HT1080 (cell line): ENCODE measurements at regions not wholly inside any gene's neighbourhood (a gene's known extent, or its start where the extent isn't known, plus 50 kb on each side); places are given as distances from the start of the nearest gene placed in this dataset.
"Not testable (repeated sequence)": the region's sequence is repeated elsewhere in the genome, so short reads cannot be mapped to it uniquely, and the experiment has no call there.

ENCODE experiments used
- DNase-seq: peaks from one replicate; pipeline ENCODE4 v3.0.0-alpha.2; 2015; ENCODE audit warnings: low read depth

DNA sequence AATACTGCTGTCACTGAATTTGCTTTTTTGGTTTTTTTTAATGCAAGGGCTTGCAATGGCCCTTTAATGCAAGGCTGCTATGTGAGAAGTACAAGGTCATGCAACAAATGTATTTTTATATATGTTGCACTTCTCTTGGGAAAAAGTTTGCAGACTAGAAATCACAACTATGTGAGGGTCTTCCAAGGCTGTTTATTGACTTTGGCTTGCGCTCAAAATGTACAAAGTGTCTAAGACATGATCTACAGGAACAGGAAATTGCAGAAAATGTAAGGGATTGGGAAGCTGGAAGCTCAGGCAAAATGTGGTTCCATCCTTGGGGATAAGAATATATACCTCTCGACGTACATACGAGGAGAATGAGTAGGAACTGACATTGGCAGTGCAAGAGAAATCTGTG lies 92.2 kb upstream of the F13A1 start:
- DNase-seq = no peak

DNA sequence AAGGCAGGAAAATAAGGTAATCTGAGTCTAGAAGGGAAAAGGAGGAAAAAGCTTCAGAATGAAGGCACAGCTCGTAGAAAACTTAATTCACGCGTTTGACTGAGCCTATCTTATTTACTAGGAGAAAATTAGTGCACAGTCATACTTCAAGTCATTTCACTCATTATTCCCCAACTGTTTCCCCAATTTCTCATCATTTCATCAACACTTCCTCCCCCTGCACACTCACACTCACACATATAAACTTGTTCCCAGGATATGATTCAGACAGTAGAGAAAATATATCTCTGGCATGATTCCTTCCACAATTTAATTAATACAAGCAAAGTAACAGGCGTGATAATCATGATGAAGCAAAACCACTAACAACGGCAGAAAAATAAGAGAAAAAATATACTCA lies 94.5 kb upstream of the F13A1 start:
- DNase-seq = no peak

DNA sequence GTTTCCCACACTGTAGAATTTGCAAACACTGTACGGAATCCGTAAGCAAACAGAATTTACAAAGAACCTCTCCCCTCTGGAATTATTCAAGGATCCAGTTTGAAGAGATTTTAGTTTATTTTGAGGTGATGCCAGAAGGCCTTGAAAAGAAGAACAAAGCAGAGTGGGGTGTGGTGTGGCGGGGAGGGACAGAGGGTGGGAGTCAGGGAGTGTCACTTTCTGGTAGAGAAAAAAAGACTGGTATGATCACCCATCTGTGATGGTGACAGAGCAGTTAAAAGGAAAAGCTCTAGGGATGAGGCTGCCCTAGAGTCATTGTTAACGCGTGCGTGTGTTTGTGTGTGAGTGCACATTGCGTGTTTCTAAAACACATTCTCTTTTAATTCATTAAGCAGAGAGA lies 97.0 kb upstream of the F13A1 start:
- no peak for DNase-seq

DNA sequence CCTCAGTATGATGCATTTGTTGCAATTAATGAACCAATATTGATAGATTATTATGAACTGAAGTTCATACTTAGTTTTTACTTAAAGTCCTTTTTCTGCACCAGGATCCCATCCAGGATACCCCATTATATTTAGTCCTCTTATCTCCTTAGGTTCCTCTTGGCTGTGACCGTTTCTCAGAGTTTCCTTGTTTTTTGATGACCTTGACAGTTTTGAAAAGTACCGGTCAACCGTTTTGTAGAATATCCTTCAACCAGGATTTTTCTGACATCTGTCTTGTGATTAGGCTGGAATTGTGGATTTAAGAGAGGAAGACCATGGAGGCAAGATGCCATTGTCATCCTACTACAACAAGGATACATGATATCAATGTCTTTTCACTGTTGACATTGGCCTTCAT lies 98.0 kb upstream of the F13A1 start:
- no peak for DNase-seq

DNA sequence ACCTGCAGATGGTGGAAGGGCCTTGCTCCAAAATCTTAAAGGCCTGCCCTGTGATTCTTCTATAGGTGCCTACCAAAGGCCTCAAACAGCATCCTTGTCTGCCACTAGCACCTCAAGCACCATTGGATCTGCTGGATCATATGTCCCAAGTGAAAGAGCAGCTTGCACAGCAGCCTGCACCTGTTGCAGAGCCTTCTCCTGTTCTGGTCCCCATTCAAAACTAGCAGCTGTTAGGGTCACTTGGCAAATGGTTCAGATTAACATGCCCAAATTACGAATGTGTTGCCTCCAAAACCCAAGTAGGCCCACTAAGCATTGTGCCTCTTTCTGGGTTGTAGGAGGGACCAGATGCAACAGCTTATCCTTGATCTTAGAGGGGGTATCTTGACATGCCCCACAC lies 99.6 kb upstream of the F13A1 start:
- no peak for DNase-seq

DNA sequence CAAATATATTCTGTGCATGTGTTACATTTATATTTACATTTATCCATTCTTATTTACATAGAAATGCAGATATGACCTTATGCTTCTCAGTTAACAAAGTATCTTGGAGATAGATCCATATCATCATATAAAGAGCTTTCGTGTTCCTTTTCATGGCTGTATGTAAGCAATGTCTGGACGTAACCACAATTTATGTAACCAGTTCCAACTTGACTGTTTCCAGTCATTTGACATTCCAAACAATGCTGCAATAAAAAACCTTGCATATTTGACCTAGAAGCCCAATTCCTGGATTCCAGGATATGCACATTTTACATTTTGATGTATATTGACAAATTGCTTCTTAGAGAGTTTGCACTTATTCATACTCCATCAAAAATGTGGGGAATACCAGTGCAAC lies 113.7 kb upstream of the F13A1 start:
- DNase-seq = no peak

DNA sequence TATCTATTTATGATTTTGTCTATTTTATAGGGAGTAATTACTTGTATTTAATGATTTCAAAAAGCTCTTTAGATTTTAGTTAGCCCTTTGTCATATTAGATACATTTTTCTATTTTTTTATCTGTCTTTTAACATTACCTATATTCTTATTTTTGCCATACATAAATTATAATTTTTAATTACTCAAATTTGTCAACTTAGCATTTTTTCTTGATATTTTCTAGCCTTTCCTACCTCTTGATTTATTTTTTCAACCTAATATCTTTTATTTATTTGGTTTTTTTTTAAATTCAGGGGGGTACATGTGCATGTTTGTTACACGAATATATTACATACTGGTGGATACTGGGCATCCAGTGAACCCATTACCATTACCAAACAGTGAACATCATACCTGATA lies 114.3 kb upstream of the F13A1 start:
- DNase-seq = no peak

DNA sequence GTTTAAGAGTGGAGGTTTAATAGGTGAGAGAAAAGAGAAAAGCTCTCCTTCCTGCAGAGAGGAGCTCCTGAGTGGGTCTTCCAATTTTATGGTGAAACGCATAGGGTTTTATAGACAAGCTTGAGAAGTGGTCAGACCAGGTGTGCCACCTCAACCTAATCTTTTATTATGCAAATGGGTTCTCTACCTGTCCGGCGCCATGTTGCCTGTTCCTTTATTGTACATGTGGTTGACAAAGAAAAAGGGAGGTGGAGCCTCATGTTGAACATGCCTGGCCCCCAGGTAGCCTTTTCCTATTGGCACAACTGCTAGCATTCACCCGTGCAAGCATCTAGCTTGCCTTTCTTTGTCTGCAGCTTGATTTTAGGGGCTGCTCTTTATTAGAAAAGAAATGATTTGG lies 115.9 kb upstream of the F13A1 start:
- no peak for DNase-seq

DNA sequence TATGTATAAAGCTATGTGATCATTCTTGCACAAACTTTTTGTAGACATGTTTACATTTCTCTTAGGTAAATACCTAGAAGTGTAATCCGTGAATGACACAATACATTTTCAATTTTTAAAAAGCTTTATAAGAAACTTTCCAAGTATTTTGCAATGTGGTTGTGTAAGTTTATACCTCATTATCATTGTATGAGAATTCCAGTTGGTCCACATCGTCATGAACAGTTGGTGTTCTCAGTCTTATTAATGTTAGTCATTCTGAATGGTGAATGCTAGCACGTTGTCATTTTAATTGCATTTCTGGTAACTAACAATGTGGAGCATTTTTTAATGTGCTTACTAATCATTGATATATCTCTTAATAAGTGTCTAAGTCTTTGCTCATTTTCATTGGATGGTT lies 116.5 kb upstream of the F13A1 start:
- no peak for DNase-seq

DNA sequence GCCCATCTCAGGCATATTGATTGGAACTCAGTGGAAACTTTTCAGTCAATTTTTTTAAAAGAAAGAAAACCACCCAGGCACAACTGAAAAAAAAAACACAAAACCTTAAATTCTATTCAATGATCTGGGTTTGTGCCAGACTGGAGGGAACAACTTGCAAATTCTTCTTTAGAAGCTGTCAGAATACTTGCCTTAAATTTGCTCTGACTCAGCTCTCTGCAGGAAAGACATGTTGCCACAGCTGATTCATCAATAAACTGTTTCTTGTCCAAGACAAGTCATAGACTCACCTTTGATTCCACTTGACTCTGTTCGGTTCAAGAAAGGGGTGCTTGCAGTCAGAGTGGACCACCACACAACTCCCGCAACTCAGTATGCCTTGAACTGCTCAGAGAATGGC lies 117.8 kb upstream of the F13A1 start:
- DNase-seq = no peak

DNA sequence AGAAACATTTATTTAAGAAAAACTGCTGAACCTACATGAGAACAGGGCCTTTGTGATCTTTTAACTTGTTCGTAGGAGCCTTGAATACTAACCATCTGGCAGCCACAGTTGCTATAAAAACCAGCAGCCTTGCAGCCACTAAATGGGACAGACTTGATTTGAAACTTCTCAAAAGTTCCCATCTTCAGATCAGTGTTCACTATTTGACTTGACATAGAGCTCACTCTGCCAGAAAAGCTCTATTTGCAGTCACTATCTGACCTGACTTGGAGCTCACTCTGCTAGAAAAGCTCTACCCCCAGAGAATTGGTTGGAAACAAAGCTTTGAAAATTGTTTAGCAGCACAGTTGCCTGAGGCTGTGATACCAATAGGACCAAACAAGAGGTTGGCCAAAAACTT lies 119.3 kb upstream of the F13A1 start:
- no peak for DNase-seq

DNA sequence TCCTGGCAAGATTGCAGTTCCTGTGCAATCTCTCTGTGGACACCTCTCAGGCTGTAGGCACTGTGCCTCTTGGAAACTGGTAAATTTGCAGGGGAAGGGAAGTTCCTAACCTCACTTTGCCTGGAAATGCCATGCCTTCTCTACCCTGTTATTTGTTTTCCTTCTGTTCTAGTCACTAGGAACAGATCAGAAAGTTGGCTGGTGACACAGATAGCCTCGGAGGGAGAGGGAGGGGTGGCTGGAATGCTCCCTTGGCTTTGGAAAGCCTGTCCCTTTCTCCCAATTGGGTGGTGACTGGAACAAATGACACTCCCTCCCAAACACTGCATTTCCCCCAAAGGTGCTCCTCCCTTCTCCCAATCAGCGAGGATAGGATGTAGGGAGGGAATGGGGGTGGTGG lies 131.5 kb upstream of the F13A1 start:
- no peak for DNase-seq

DNA sequence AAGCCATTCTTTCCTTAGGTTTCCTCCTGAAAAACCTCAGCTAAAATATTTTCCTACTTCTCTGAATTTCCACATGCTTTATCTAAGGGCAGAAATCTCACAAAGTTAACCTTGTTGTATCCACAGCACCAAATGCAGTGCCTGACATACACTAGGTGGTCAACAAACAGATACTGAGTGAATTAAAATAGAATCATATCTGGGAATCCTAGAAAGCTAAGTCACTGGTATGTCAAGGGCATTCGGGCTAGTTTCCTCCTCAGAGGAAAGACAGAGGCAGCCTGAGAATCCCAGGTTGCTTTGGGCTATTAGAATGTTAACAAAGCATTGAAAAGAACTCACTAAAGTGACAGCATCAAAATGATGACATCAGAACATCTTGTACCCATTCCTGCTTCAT lies 132.7 kb upstream of the F13A1 start:
- no peak for DNase-seq

DNA sequence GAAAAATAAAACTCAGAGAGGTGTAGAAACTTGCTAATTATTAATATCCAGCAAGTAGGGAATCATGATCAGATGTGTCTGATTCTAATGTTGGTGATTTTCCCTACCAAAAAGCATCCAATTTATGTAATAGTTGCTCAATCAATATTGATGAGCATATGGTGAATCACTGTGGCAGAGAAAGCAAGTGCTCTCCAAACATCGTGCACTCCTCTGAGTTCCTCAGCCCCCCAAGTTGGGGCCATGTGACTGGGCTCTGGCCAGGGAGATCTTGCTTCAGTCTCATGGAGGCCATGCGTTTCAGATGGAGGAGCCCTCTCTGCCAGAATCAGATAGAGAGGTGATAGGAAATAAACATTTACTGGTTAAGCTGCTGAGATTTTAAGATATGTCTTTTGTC lies 133.2 kb upstream of the LY86 start:
- DNase-seq = no peak

DNA sequence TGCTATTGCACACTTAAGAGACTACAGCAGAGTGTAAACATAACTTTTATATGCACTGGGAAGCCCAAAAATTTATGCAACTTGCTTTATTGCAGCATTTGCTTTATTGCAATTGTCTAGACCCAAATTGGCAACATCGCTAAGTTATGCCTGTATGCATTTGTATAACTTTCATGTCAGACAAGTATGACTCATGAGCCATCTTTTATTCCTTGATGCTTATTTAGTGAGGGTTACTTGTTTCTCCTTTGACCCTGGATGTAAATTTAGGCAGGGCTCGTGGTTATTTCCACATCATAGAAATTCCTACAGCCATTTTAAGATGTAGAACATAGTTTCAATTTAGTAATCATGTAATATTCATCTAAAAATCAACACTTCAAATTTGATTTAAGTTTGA lies 130.3 kb upstream of the LY86 start:
- DNase-seq = no peak

DNA sequence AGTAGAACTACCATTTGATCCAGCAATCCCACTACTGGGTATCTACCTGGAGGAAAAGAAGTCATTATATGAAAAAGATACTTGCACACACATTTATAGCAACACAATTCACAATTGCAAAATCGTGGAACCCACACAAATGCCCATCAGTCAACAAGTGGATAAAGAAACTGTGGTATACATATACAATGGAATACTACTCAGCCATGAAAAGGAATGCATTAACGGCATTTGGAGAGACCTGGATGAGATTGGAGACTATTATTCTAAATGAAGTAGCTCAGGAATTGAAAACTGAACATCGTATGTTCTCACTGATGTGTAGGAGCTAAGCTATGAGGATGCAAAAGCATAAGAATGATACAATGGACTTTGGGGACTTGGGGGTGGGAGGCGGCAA lies 128.6 kb upstream of the LY86 start:
- not testable (repeated sequence) for DNase-seq

DNA sequence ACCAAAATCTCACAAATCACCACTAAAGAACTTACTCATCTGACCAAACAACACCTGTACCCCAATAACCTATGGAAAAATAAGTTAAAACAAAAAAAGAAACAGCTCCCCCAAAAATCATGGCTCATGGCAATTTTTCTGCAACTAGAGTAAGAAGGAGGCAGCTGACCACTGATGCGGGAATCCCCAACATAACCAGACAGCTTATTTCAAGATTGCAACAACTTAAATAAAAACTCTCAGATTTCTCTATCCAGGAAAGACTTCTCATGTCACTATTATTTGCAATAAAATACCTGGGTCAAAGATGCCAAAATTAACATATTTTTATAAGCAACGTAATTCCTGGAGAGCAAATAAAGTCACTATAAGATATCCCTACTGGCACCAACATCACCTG lies 128.1 kb upstream of the LY86 start:
- no peak for DNase-seq

DNA sequence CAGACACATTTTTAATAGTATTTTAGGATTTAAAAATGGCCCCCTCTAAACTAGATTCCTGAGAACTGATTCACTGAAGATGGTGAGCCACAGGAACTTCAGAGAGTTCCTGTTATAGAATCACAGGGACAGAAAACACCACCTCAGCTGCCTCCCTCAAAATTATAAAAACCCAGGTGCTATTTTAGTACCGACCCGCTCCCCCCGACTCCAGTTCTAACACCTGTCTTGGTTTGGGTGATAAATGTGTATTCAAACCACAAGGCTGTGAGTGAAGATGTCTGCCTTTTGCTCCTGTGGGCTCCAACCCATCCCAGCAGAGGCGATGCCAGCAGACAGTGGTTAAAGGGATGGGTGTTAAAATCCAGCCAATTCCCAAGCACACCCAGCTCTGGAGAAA lies 127.4 kb upstream of the LY86 start:
- no peak for DNase-seq

DNA sequence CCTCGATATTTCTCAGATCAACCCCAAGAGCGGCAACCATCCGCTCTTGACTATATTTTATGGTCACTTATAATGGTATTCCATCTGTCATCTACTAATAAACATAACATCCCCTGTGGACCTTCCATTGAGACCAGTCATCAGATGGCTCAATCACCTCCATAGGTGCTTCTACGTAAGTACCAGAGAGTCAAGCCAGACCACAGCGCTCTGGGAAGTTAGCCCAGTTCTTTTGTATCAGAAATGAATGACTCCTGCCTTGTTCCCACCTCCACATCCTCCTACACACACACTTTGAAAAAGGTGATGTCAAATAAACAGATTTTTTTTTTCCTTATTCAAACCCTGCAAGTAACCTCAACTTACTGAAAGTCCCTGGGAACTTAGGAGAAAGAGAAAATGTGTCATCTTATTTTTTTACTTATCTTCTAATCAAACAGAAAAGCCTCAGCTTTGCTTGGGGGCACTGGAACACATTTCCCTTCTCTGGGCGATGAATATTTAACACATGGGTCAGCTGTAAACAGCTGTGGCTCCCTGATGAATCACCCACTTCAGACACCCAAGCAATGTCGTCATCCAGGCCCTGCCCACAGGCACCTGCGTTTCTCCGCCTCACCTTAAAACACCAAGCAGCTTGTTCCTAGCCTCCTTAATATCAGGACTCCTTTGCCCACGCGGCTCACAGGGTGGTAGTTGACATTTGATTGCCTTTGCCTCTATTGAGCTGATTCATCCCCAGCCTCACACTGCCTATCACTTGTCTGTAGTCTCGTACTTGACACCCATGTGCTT lies 121.4 kb upstream of the LY86 start:
- peak; percentile 42 for DNase-seq

DNA sequence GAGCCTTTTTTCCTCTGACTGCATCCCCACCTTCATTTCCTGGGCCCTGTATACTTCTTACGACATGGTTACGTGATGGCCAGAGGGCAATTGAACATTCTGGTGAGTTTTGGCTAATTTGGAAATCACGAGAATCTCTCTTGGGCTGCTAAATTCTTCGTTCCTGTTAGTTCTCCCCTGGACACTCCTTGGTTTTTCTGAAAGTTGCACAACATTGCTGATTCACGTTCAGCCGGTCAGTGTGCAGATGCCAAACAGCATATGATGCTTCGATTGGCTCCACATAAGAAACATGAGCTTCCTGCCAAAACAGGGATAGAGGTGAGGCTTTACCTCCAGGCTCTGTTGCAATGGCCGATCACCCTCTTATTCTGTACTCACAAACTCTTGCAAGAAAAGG lies 119.4 kb upstream of the LY86 start:
- no peak for DNase-seq

DNA sequence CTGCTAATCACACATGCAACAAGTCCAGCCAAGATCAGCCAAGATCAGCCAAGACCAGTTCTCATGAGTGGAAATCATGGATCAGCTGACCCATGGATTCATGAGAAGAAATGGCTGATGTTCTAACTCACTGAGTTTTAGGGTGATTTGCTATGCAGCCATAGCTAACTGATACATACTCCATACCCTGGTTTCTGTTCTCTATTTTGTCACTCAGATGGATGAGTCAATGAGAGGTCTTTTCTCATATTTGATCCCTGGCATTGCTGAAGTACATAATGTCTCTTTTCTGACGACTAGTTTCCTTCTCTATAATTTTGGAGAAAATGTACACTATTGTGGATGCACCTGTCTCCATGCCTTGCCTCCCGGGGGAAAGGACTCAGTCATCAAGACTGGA lies 118.4 kb upstream of the LY86 start:
- DNase-seq = no peak

DNA sequence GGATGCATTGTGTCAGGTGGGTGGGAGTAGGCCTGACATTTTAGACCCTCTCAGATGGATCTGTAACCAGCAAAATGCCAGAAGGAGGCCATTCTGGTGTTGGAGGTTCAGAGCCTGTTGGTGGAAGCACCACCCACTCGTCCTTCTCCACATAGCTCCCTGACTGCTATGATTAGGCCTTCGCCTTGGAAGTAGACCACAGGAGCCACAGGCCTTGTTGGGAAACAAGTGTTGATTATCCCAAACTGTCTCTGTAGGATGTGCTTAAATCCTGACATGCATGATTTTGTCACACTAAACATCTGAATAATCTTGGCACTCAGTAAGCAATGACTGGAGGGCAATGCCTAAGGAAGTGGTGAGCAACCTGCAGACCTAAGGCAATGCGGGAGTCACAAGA lies 117.2 kb upstream of the LY86 start:
- DNase-seq = no peak

DNA sequence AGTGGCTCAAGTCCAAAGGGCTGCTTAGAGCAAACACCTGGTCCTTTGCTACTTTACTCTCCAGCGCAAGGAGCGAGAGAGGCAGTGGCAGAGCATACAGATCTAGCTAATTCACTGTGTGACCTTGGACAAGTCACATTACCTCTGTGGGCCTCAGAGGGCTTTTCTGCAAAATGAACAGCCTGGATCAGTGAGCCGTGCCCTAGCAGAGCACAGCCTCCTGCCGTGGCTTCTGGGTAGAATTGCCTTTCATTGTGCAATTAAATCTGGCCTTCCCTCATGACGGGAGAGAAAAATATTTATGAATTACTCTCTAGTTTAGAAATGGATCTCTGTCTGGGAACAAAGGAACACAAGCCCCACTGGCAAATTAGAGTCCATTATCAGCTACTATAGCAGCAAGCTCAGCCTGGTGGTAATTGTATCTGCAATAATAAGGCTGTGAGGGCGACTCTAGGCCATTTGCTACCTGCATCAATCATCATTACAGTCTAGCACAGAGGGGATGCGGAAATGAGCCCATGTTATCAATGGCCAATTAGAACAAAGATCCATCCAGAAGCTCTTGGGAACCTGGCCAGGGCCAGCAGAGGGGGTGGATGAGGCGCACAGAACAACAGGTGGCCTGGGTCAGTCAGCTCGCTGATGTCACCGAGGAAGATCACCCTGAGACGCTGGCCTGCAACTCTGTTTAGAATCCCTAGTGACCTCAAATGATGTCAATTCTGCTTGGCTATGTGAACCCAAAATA lies 114.2 kb upstream of the LY86 start:
- no peak for DNase-seq
